HG03097 (cell line): ENCODE measurements at regions not wholly inside any gene's neighbourhood (a gene's known extent, or its start where the extent isn't known, plus 50 kb on each side); places are given as distances from the start of the nearest gene placed in this dataset.
"Not testable (repeated sequence)": the region's sequence is repeated elsewhere in the genome, so short reads cannot be mapped to it uniquely, and the experiment has no call there.

Experiments
- ATAC-seq: cut with Tn5 transposase; IDR thresholded peaks from one replicate; pipeline ENCODE4 v1.9.1; 2021; ENCODE audit not compliant: unreplicated experiment, low FRiP score

- ATAC-seq: no peak
Measured at GRCh38 chr3:157592769-157593168, 89.6 kb upstream of the VEPH1 start.

DNA sequence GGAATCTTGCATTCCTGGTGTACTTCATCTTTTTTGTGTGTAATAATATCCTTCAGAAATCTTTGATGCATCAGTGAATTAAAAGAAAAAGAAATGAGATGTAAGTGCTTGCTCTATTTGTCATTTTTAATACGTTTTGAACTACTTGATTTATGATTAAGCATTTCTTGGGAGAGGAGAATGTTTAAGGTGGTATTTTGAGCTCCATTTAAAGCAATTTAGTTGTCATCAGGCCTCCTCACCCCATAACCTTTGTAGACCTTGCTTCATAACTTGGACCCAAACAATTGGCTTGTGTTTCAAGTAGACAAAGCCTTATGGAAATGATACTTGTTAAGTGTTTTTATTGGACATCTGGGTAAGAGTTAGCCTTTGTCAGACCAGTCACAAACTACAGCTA lies 87.1 kb upstream of the VEPH1 start:
- ATAC-seq: no peak

DNA sequence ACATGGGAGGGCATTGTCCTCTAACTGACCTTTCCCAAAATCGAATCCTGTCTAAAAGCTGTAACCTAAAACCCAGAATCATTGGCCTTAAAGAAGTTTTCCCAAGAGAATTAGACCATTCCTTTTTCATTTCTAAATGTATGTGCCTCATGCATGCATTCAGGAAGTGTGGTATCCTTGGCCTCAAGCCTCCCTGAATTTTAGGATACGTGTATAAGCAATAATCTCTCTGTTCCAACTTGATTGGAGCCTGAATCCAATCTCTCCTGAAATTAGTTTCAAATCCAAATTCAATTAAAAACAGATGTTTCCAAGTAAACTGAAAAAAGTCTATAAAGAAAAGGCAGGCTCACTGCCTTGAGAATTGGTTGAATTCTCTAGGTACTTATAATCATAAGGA lies 86.0 kb upstream of the VEPH1 start:
- ATAC-seq: no peak

DNA sequence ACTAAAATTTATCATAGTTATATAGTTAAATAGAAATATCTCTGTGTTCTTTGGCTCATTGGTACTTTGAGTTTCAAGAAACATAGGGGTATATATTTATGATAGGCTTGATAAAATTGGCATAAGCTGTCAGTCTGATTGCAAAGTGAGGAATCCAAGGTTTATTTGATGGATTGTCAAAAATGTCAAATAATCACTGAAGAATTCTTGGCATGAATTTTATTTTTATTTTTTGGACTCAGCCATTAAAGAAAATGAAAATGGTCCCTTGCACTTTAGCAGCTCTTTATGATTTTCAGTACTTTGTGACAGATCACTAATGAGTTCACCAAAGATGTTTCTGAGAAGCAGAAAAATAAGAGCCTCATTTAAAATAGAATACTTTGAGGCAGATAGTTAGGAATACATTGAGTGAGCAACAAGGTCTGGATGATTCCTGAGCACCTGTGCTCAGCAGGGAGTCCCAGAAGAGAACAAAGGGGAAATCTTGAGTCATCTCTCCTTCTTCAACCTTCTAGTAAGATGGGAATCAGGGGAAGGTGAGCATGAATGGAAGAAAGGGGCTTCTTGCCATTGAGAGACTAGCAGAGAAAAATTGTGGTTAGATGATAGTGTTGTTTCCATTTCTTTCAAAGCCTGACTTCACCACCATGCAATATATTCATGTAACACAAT lies 85.3 kb upstream of the VEPH1 start:
- ATAC-seq: no peak

DNA sequence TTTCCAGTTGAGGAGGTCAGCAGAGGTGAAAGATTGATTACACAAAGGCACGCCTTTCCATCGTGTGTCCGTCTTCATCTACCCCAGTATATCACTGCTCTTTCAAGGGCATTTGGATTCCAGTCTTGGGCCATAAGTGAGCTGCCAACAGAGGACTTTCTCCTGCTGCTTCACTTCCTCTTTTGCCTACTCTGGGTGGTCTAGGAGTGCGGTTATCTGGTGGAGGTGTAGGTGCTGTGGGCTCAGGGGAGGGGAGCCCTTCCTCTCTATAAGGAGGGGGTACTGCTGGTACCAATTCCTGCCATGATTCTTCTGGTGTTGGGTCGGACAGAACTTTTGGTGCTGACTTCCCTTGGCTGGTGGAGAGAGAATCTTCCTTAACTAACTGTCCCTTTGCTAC lies 83.1 kb upstream of the VEPH1 start:
- no peak for ATAC-seq

DNA sequence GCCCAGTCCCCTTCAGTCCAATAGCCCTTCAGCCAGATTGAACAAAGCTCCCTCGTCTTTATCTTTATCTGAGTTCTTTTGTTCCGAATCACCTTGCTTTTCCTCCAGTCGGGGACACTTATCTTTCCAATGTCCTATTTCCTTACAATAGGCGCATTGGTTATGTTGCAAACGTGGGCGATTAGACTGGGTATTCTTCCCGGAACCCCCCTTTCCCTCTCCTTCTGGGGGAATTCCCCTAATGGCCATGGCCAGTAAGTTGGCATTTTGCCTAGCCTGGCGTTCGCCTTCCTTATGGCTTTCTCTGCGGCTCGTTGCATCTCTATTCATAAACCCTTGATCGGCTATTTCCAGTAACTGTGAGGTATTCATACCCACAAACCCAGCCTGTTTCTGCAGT lies 82.2 kb upstream of the VEPH1 start:
- ATAC-seq: no peak

GRCh38 chr3:157582637-157582973 lies 79.4 kb upstream of the VEPH1 start:
- ATAC-seq: no peak

- ATAC-seq: not testable (repeated sequence)
Measured at GRCh38 chr3:157581956-157582636, 78.9 kb upstream of the VEPH1 start.

- ATAC-seq: no peak
Measured at GRCh38 chr3:157581371-157581770, 78.2 kb upstream of the VEPH1 start.

GRCh38 chr3:157578181-157578580 lies 75.0 kb upstream of the VEPH1 start:
- ATAC-seq: no peak

GRCh38 chr3:157574531-157574930 lies 71.3 kb upstream of the VEPH1 start:
- ATAC-seq: no peak

GRCh38 chr3:157573780-157574378 lies 70.7 kb upstream of the VEPH1 start:
- peak; percentile 53 for ATAC-seq

DNA sequence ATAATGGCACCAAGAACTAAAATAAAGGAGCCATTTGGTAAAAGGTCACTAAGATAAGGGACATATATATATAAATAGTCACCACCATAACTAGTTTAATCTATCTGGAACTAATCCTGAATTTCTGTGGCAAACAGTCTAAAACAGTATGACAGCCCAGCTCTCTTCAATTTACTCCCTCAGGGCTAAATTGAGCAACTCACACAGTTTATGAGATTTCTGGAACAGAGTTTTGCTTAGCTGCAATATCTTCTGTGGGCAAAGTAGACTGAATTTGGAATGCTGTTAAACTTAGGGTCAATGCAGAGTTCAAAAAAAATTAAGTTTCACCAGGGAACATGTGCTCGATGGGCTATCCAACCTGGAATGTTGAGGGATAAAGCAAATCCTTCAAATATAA lies 70.1 kb upstream of the VEPH1 start:
- ATAC-seq: no peak

GRCh38 chr3:157572559-157573270 lies 69.5 kb upstream of the VEPH1 start:
- ATAC-seq: peak; percentile 59

DNA sequence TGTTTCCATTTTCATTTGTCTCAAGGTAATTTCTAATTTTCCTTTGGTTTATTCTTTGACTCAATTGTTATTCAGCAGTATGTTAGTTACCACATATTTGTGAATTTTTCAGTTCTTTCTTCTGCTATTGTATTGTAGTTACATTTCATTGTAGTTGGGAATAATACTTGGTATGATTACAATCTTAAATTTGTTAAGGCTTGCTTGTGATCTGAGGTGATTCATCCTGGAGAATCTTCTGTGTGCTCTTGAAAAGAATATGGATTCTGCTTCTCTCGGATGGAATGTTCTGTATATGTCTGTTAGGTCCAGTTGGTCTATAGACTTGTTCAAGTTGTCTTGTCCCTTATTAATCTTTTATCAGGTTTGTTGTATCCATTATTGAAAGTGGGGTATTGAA lies 63.4 kb upstream of the VEPH1 start:
- no peak for ATAC-seq

DNA sequence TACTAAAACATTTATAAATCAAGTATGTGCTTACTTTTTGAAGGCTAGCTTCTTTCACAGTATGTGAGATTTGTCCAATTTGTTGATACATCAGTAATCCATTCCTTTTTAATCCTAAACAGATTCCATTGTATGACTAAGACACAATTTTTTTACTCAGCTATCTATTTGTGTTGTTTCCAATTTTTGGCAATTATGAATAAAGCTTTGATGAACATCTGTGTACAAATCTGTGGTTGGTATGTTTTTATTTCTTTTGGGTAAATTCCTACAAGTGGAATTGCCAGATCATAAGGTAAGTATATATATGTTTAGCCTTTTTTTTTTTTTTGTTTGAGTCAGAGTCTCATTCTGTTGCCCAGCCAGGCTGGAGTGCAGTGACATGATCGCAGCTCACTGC lies 56.2 kb upstream of the VEPH1 start:
- no peak for ATAC-seq
